PC-3 (cell line): ENCODE measurements at regions not wholly inside any gene's neighbourhood (a gene's known extent, or its start where the extent isn't known, plus 50 kb on each side); places are given as distances from the start of the nearest gene placed in this dataset.

Source experiments
- ATAC-seq: fragments of 200-7000 bp; cut with Tn5 transposase; 2 replicates; pipeline ENCODE4 v1.9.1; 2020; ENCODE audit warnings: mild to moderate bottlenecking, moderate library complexity
- BruUV-seq: library from RNA; stranded (reverse); fragments of 400-500 nt; replicated peaks from 2 replicates; lab custom pipeline; 2021; lab: Mats Ljungman, UMichigan
- CTCF ChIA-PET: fragments of 300-600 bp; sonication (Branson Sonifier 250); formaldehyde crosslinking; loops from one replicate; lab custom pipeline; 2022; ENCODE audit warnings: antibody characterized with exemption; lab: Charles Lee
- POLR2A ChIA-PET: fragments of 300-600 bp; sonication (Branson Sonifier 250); formaldehyde crosslinking; loops from one replicate; lab custom pipeline; 2022; ENCODE audit warnings: antibody characterized with exemption; ENCODE audit not compliant: unreplicated experiment; lab: Charles Lee
- DNase-seq: peaks from one replicate; pipeline ENCODE4 v3.0.0-alpha.2; 2015
- H2AFZ ChIP-seq: fragments of 300-600 bp; sonication (generic); 2 replicates; pipeline ENCODE4 v1.6.0; 2016; ENCODE audit warnings: antibody characterized with exemption, low read length
- H3F3A ChIP-seq: fragments of 300-600 bp; sonication (generic); one replicate; pipeline ENCODE4 v1.6.0; 2017; ENCODE audit warnings: antibody characterized with exemption, low read length, control low read depth, mild to moderate bottlenecking; ENCODE audit not compliant: unreplicated experiment
- H3K27ac ChIP-seq: fragments of 300-600 bp; sonication (generic); 2 replicates; pipeline ENCODE4 v1.5.1; 2016; ENCODE audit warnings: mild to moderate bottlenecking, low read length
- H3K27me3 ChIP-seq: fragments of 300-600 bp; sonication (generic); 2 replicates; pipeline ENCODE4 v1.6.1; 2016; ENCODE audit warnings: low read length, mixed read lengths
- H3K36me3 ChIP-seq: fragments of 300-600 bp; sonication (generic); 2 replicates; pipeline ENCODE4 v1.6.1; 2016; ENCODE audit warnings: low read depth, mixed run types, low read length, mixed read lengths
- H3K4me1 ChIP-seq: fragments of 300-600 bp; sonication (generic); 2 replicates; pipeline ENCODE4 v1.5.1; 2016; ENCODE audit warnings: low read length; ENCODE audit not compliant: insufficient read depth
- H3K4me2 ChIP-seq: fragments of 300-600 bp; sonication (generic); 2 replicates; pipeline ENCODE4 v1.6.0; 2016; ENCODE audit warnings: low read length
- H3K4me3 ChIP-seq: fragments of 300-600 bp; sonication (generic); 2 replicates; pipeline ENCODE4 v1.5.1; 2016; ENCODE audit warnings: mild to moderate bottlenecking, low read length, mixed read lengths
- H3K79me2 ChIP-seq: fragments of 300-600 bp; sonication (generic); 2 replicates; pipeline ENCODE4 v1.6.1; 2017; ENCODE audit warnings: low read length, mixed read lengths
- H3K9ac ChIP-seq: fragments of 300-600 bp; sonication (generic); 2 replicates; pipeline ENCODE4 v1.6.0; 2016; ENCODE audit warnings: mild to moderate bottlenecking, low read length
- H3K9me2 ChIP-seq: fragments of 300-600 bp; sonication (generic); replicated peaks from 2 replicates; pipeline ENCODE4 v1.6.1; 2016; ENCODE audit warnings: mixed run types, low read length, mixed read lengths
- H3K9me3 ChIP-seq: fragments of 300-600 bp; sonication (generic); 2 replicates; pipeline ENCODE4 v1.6.1; 2016; ENCODE audit warnings: low read length, mixed read lengths
- H4K20me1 ChIP-seq: fragments of 300-600 bp; sonication (generic); 2 replicates; pipeline ENCODE4 v1.6.1; 2016; ENCODE audit warnings: low read length, mixed read lengths
- CTCF ChIP-seq: fragments of 300-600 bp; sonication (generic); conservative IDR thresholded peaks from 2 replicates; pipeline ENCODE4 v1.5.1; 2017; ENCODE audit warnings: antibody characterized with exemption, low read depth, mild to moderate bottlenecking, low read length
- EZH2 ChIP-seq: fragments of 300-600 bp; sonication (generic); IDR thresholded peaks from one replicate; pipeline ENCODE4 v1.6.1; 2017; ENCODE audit warnings: antibody characterized with exemption, mild to moderate bottlenecking, low read length; ENCODE audit not compliant: unreplicated experiment
- EZH2phosphoT487 ChIP-seq: fragments of 300-600 bp; sonication (generic); IDR thresholded peaks from 2 replicates; pipeline ENCODE4 v1.6.1; 2018; ENCODE audit warnings: mild to moderate bottlenecking, antibody characterized with exemption, low read length, borderline replicate concordance
- intact Hi-C: fragments of 100-400 bp; cut with micrococcal nuclease; formaldehyde crosslinking; loops from 2 replicates; pipeline ENCODE4 v1.9.0; 2023

- no peak for ATAC-seq
- Histone ChIP-seq H3K9ac (no peak overlapping the region), H3K27ac (no peak overlapping the region), H3K79me2 (no peaks in the 10 kb centered on the region), H3K36me3 (no peaks in the 10 kb centered on the region), H3K4me2 (no peak overlapping the region), H4K20me1 (no peaks in the 10 kb centered on the region), H3F3A (no peaks in the 10 kb centered on the region), H3K27me3 (peaks cover 94% of the 10 kb centered on the region), H3K4me1 (no peaks in the 10 kb centered on the region), H3K4me3 (no peak overlapping the region), H3K9me2 (no peaks in the 10 kb centered on the region), H3K9me3 (no peaks in the 10 kb centered on the region), H2AFZ (no peak overlapping the region)
- ChIA-PET CTCF (no interaction called here), POLR2A (no interaction called here)
- no peak for DNase-seq
- TF ChIP-seq EZH2phosphoT487 (no peak), EZH2 (no peak), CTCF (no peak)
- intact Hi-C loops: no loop called here
- BruUV-seq: no TSS peak
These were observed 735.4 kb upstream of the FANCL start for GRCh38 chr2:58976375-58977071.

GRCh38 chr2:58974881-58975280 is 733.8 kb upstream of the FANCL start:
- no peak overlapping the region for H3K4me2 ChIP-seq
- H3K36me3 ChIP-seq: no peaks in the 10 kb centered on the region
- CTCF ChIA-PET: no interaction called here
- POLR2A ChIA-PET: no interaction called here
- DNase-seq (no peak), ATAC-seq (no peak)
- H3K27me3 ChIP-seq: peaks cover 94% of the 10 kb centered on the region
- no peak overlapping the region for H3K9ac ChIP-seq
- no peaks in the 10 kb centered on the region for H3K4me1 ChIP-seq
- no peak overlapping the region for H3K4me3 ChIP-seq
- no peak overlapping the region for H3K27ac ChIP-seq
- BruUV-seq: no TSS peak
- no peaks in the 10 kb centered on the region for H3K79me2 ChIP-seq
- no peaks in the 10 kb centered on the region for H4K20me1 ChIP-seq
- H3F3A ChIP-seq: no peaks in the 10 kb centered on the region
- no peak overlapping the region for H2AFZ ChIP-seq
- intact Hi-C loops: no loop called here
- TF ChIP-seq CTCF (no peak), EZH2 (no peak), EZH2phosphoT487 (no peak)
- no peaks in the 10 kb centered on the region for H3K9me3 ChIP-seq
- H3K9me2 ChIP-seq: no peaks in the 10 kb centered on the region

- Histone ChIP-seq H3K9me3 (no peaks in the 10 kb centered on the region), H3K9me2 (no peaks in the 10 kb centered on the region), H2AFZ (no peak overlapping the region), H3K9ac (no peak overlapping the region), H3F3A (no peaks in the 10 kb centered on the region), H3K36me3 (no peaks in the 10 kb centered on the region), H4K20me1 (no peaks in the 10 kb centered on the region), H3K27ac (no peak overlapping the region), H3K4me1 (no peaks in the 10 kb centered on the region), H3K4me2 (no peak overlapping the region), H3K4me3 (no peak overlapping the region), H3K79me2 (no peaks in the 10 kb centered on the region), H3K27me3 (peaks cover 90% of the 10 kb centered on the region)
- TF ChIP-seq EZH2phosphoT487 (no peak), EZH2 (no peak)
- no peak for ATAC-seq
- no peak for DNase-seq
- intact Hi-C loops: no loop called here
- CTCF ChIA-PET: no interaction called here
- no TSS peak for BruUV-seq
- POLR2A ChIA-PET: interaction anchor here (0.6 kb wide), 1 partner anchor 551 kb away, joined by 3 read pairs; no protein-coding TSS in a partner anchor
These were observed 733.3 kb upstream of the FANCL start for GRCh38 chr2:58974426-58974825.
